ENCODE measurements at regions not wholly inside any gene's neighbourhood (a gene's known extent, or its start where the extent isn't known, plus 50 kb on each side); places are given as distances from the start of the nearest gene placed in this dataset.

GRCh38 chr15:53256043-53256442, 465.9 kb upstream of the ONECUT1 start:
- H4K20me1 ChIP-seq (ENCODE audit: control insufficient read depth, insufficient read depth, insufficient read length) = no peaks in the 10 kb centered on the region
- no peak overlapping the region for H4K91ac ChIP-seq (ENCODE audit: insufficient read length, low read depth, low read length)
- H3K9me3 ChIP-seq (ENCODE audit: control insufficient read depth, low read depth, low read length) = no peaks in the 10 kb centered on the region
- H3K56ac ChIP-seq (ENCODE audit: insufficient read length, low read depth, low read length) = no peak overlapping the region
- no peak overlapping the region for H3K4me2 ChIP-seq (ENCODE audit: insufficient read depth, insufficient read length, low read length)
- no peak overlapping the region for H2BK5ac ChIP-seq (ENCODE audit: insufficient read length, low read length)
- no peak overlapping the region for H2AFZ ChIP-seq (ENCODE audit: low read length)
- no peak overlapping the region for H2BK20ac ChIP-seq (ENCODE audit: low read depth, low read length, poor library complexity, severe bottlenecking)
- H3K27ac ChIP-seq (ENCODE audit: insufficient read length, low read depth, low read length) = no peak overlapping the region
- DNase-seq = no peak
- no peak overlapping the region for H2BK12ac ChIP-seq (ENCODE audit: insufficient read length, low read depth, low read length)
- H3K18ac ChIP-seq (ENCODE audit: insufficient read length, low read depth, low read length) = no peak overlapping the region
- H2BK120ac ChIP-seq (ENCODE audit: low read depth, low read length, poor library complexity, severe bottlenecking) = no peak overlapping the region
- H3K23ac ChIP-seq (ENCODE audit: insufficient read length, low read depth, low read length) = no peak overlapping the region
- no peaks in the 10 kb centered on the region for H3K4me1 ChIP-seq (ENCODE audit: insufficient read depth, low read length)
- H3K79me2 ChIP-seq (ENCODE audit: insufficient read depth, low read length) = no peaks in the 10 kb centered on the region
- H3K79me1 ChIP-seq (ENCODE audit: insufficient read depth, low read depth, low read length, poor library complexity, severe bottlenecking) = no peaks in the 10 kb centered on the region
- no CpG with 5 or more reads among the region's 6 CpGs for WGBS (ENCODE audit: extremely low coverage, insufficient read length, low lambda C conversion rate)
- no peak overlapping the region for H3K9ac ChIP-seq (ENCODE audit: extremely low read depth, insufficient read length, low read length)
- no peaks in the 10 kb centered on the region for H3K9me3 Mint-ChIP-seq
- no peak overlapping the region for H4K8ac ChIP-seq (replicated peaks; ENCODE audit: insufficient read length, low read depth, low read length)
- H3K27me3 ChIP-seq (ENCODE audit: insufficient read depth, low read length) = no peaks in the 10 kb centered on the region
- no peaks in the 10 kb centered on the region; the same call in 1 of the 2 replicates for H3K27me3 Mint-ChIP-seq (ENCODE audit: low read depth)
- peaks cover 10 to 15% of the 10 kb centered on the region in 2 experiments for H3K4me1 Mint-ChIP-seq
- H2BK15ac ChIP-seq (ENCODE audit: low read depth, low read length) = no peak overlapping the region
- no peaks in the 10 kb centered on the region for H3K23me2 ChIP-seq (ENCODE audit: insufficient read length, low read depth, low read length, poor library complexity, severe bottlenecking)
- H2AK5ac ChIP-seq (ENCODE audit: insufficient read length, low read length) = no peak overlapping the region
- no peak overlapping the region; a peak in 2 of 7 replicates for H3K27ac Mint-ChIP-seq
- H3K4ac ChIP-seq (ENCODE audit: low read depth, low read length) = no peak overlapping the region
- no peak overlapping the region for H4K5ac ChIP-seq (ENCODE audit: insufficient read length, low read depth, low read length)
- no peak overlapping the region for H3K14ac ChIP-seq (ENCODE audit: insufficient read depth, low read length)
- no peak overlapping the region for H3T11ph ChIP-seq (ENCODE audit: low read length)
- H3K4me3 Mint-ChIP-seq = no peak overlapping the region
- no peaks in the 10 kb centered on the region for H3K36me3 Mint-ChIP-seq (ENCODE audit: insufficient read depth in 1 of 3, low read depth in 3 of 3)
- TF ChIP-seq CTCF (conservative IDR thresholded peaks at IDR 0.05) = no peak; the same call in 2 of the 3 replicates
